GM12891 (cell line): ENCODE measurements at regions not wholly inside any gene's neighbourhood (a gene's known extent, or its start where the extent isn't known, plus 50 kb on each side); places are given as distances from the start of the nearest gene placed in this dataset.
"Not testable (repeated sequence)": the region's sequence is repeated elsewhere in the genome, so short reads cannot be mapped to it uniquely, and the experiment has no call there.

ENCODE experiments used
- DNase-seq: peaks from one replicate; pipeline ENCODE4 v3.0.0; 2011; ENCODE audit warnings: low spot score; ENCODE audit not compliant: insufficient read length
- FAIRE-seq: peaks from 2 replicates; lab custom pipeline; 2011; peaks lifted over from hg19 to GRCh38; lab: Jason Lieb, UNC
- PAX5 ChIP-seq: IDR thresholded peaks from 2 replicates; pipeline ENCODE4 v1.6.1; 2011; ENCODE audit warnings: low read length, moderate library complexity, mild to moderate bottlenecking; ENCODE audit not compliant: insufficient read depth, severe bottlenecking
- POLR2A ChIP-seq: IDR thresholded peaks from 2 replicates; pipeline ENCODE4 v1.6.1; 2011; ENCODE audit warnings: low read depth, low read length, control low read depth
- POLR2AphosphoS5 ChIP-seq: IDR thresholded peaks from 2 replicates; pipeline ENCODE4 v1.6.1; 2011; ENCODE audit warnings: low read depth, low read length, control low read depth
- POU2F2 ChIP-seq: IDR thresholded peaks from 2 replicates; pipeline ENCODE4 v1.6.1; 2011; ENCODE audit warnings: low read depth, mild to moderate bottlenecking, control low read depth, low read length, moderate library complexity
- SPI1 ChIP-seq: IDR thresholded peaks from 2 replicates; pipeline ENCODE4 v1.6.1; 2011; ENCODE audit warnings: low read depth, low read length, control low read depth
- TAF1 ChIP-seq: IDR thresholded peaks from 2 replicates; pipeline ENCODE4 v1.6.1; 2011; ENCODE audit warnings: low read depth, low read length, control low read depth

- TF ChIP-seq PAX5, result no peak
- TF ChIP-seq TAF1, result no peak
- TF ChIP-seq POLR2AphosphoS5, result no peak
- TF ChIP-seq POU2F2, result no peak
- TF ChIP-seq SPI1, result no peak
- no peak for TF ChIP-seq POLR2A
- no peak for FAIRE-seq
- no peak for DNase-seq
Measured at GRCh38 chr7:85343484-85343883, 156.6 kb upstream of the SEMA3D start.

- FAIRE-seq (no peak), DNase-seq (no peak)
- TF ChIP-seq POU2F2, result no peak
- TF ChIP-seq POLR2A, result no peak
- TF ChIP-seq TAF1, result no peak
- TF ChIP-seq POLR2AphosphoS5, result no peak
- TF ChIP-seq SPI1, result no peak
- no peak for TF ChIP-seq PAX5
Measured at GRCh38 chr7:85342781-85343180, 155.9 kb upstream of the SEMA3D start.

- no peak for FAIRE-seq
- TF ChIP-seq POLR2A, result no peak
- no peak for TF ChIP-seq TAF1
- no peak for TF ChIP-seq POU2F2
- no peak for TF ChIP-seq SPI1
- no peak for TF ChIP-seq POLR2AphosphoS5
- TF ChIP-seq PAX5, result no peak
- DNase-seq, result no peak
Measured at GRCh38 chr7:85341973-85342372, 155.1 kb upstream of the SEMA3D start.

GRCh38 chr7:85341121-85341520, 154.3 kb upstream of the SEMA3D start:
- FAIRE-seq (no peak), DNase-seq (no peak)
- TF ChIP-seq SPI1, result no peak
- no peak for TF ChIP-seq POLR2AphosphoS5
- no peak for TF ChIP-seq PAX5
- no peak for TF ChIP-seq TAF1
- TF ChIP-seq POU2F2, result no peak
- TF ChIP-seq POLR2A, result no peak

GRCh38 chr7:85336086-85336485, 149.2 kb upstream of the SEMA3D start:
- DNase-seq, result no peak
- no peak for FAIRE-seq
- TF ChIP-seq POLR2AphosphoS5, result no peak
- no peak for TF ChIP-seq POU2F2
- TF ChIP-seq SPI1, result no peak

GRCh38 chr7:85335113-85335512, 148.3 kb upstream of the SEMA3D start:
- not testable (repeated sequence) for FAIRE-seq, DNase-seq

- no peak for TF ChIP-seq SPI1
- no peak for TF ChIP-seq POU2F2
- no peak for TF ChIP-seq POLR2A
- no peak for TF ChIP-seq TAF1
- TF ChIP-seq PAX5, result no peak
- no peak for TF ChIP-seq POLR2AphosphoS5
- DNase-seq (no peak), FAIRE-seq (no peak)
Measured at GRCh38 chr7:85328456-85328998, 141.7 kb upstream of the SEMA3D start.

GRCh38 chr7:85324145-85324799, 137.4 kb upstream of the SEMA3D start:
- TF ChIP-seq POLR2AphosphoS5 (no peak), PAX5 (no peak), POLR2A (no peak), POU2F2 (no peak), SPI1 (no peak), TAF1 (no peak)
- DNase-seq (no peak), FAIRE-seq (no peak)

GRCh38 chr7:85322252-85322651, 135.4 kb upstream of the SEMA3D start:
- TF ChIP-seq SPI1, result no peak
- FAIRE-seq (no peak), DNase-seq (no peak)

GRCh38 chr7:85320699-85321476, 134.0 kb upstream of the SEMA3D start:
- DNase-seq (no peak), FAIRE-seq (no peak)
- no peak for TF ChIP-seq SPI1
- no peak for TF ChIP-seq POLR2A
- TF ChIP-seq PAX5, result no peak
- no peak for TF ChIP-seq POLR2AphosphoS5
- TF ChIP-seq POU2F2, result no peak
- TF ChIP-seq TAF1, result no peak
